ENCODE measurements at regions not wholly inside any gene's neighbourhood (a gene's known extent, or its start where the extent isn't known, plus 50 kb on each side); places are given as distances from the start of the nearest gene placed in this dataset.

GRCh38 chr7:1346851-1347250 lies 112.4 kb downstream of the MICALL2 start:
- no peak overlapping the region for H3K27ac ChIP-seq
- no peak for DNase-seq
- H3K27me3 ChIP-seq: no peaks in the 10 kb centered on the region
- H3K4me1 ChIP-seq (ENCODE audit: insufficient read depth): no peaks in the 10 kb centered on the region
- WGBS, 3 donors: 69 to 81% (median 77%) methylated on average over 12 of the region's 12 CpGs
- intact Hi-C loops (cut with DNase I): no loop called here
- TF ChIP-seq EP300 (IDR thresholded peaks at IDR 0.05) (no peak), POLR2A (IDR thresholded peaks at IDR 0.05) (no peak), CTCF (IDR thresholded peaks at IDR 0.05) (no peak)
- H3K9me3 ChIP-seq: no peaks in the 10 kb centered on the region
- no peaks in the 10 kb centered on the region for H3K36me3 ChIP-seq
- H3K4me3 ChIP-seq: no peak overlapping the region

- Histone ChIP-seq H3K36me3 (no peaks in the 10 kb centered on the region), H3K4me1 (ENCODE audit: insufficient read depth) (no peaks in the 10 kb centered on the region), H3K9me3 (no peaks in the 10 kb centered on the region), H3K4me3 (no peak overlapping the region), H3K27ac (no peak overlapping the region), H3K27me3 (no peaks in the 10 kb centered on the region)
- TF ChIP-seq EP300 (IDR thresholded peaks at IDR 0.05): no peak
- no peak for TF ChIP-seq POLR2A (IDR thresholded peaks at IDR 0.05)
- TF ChIP-seq CTCF (IDR thresholded peaks at IDR 0.05): no peak
- whole genome bisulfite sequencing, 3 donors: 43 to 47% (median 47%) methylated on average over 28 of the region's 28 CpGs
- intact Hi-C loops (cut with DNase I): no loop called here
- no peak for DNase-seq
Observed at GRCh38 chr7:1348096-1348822, 111.0 kb downstream of the MICALL2 start.

- WGBS, 3 donors: 74 to 82% (median 81%) methylated on average over 18 of the region's 18 CpGs
- TF ChIP-seq POLR2A (IDR thresholded peaks at IDR 0.05) (no peak), EP300 (IDR thresholded peaks at IDR 0.05) (no peak), CTCF (IDR thresholded peaks at IDR 0.05) (no peak)
- H3K36me3 ChIP-seq: no peaks in the 10 kb centered on the region
- no peak overlapping the region for H3K27ac ChIP-seq
- H3K9me3 ChIP-seq: no peaks in the 10 kb centered on the region
- H3K4me1 ChIP-seq (ENCODE audit: insufficient read depth): no peaks in the 10 kb centered on the region
- H3K4me3 ChIP-seq: no peak overlapping the region
- no peaks in the 10 kb centered on the region for H3K27me3 ChIP-seq
- DNase-seq: no peak
- intact Hi-C loops (cut with DNase I): no loop called here
Observed at GRCh38 chr7:1348823-1349335, 110.4 kb downstream of the MICALL2 start.

- H3K4me3 ChIP-seq: no peak overlapping the region
- no peak overlapping the region for H3K27ac ChIP-seq
- intact Hi-C loops (cut with DNase I): no loop called here
- H3K9me3 ChIP-seq: no peaks in the 10 kb centered on the region
- TF ChIP-seq CTCF (IDR thresholded peaks at IDR 0.05): no peak
- TF ChIP-seq POLR2A (IDR thresholded peaks at IDR 0.05): no peak
- no peak for TF ChIP-seq EP300 (IDR thresholded peaks at IDR 0.05)
- H3K4me1 ChIP-seq (ENCODE audit: insufficient read depth): no peaks in the 10 kb centered on the region
- no peak for DNase-seq
- WGBS, 3 donors: 60 to 64% (median 63%) methylated on average over 15 of the region's 15 CpGs
- no peaks in the 10 kb centered on the region for H3K27me3 ChIP-seq
- H3K36me3 ChIP-seq: no peaks in the 10 kb centered on the region
Observed at GRCh38 chr7:1349351-1349761, 109.9 kb downstream of the MICALL2 start.

All from ovary (tissue), 7 donors.